ENCODE measurements at regions not wholly inside any gene's neighbourhood (a gene's known extent, or its start where the extent isn't known, plus 50 kb on each side); places are given as distances from the start of the nearest gene placed in this dataset.

GRCh38 chr14:49992901-49993339, 100.0 kb downstream of the ARF6 start (continued):
- TF ChIP-seq JUNB (IDR thresholded peaks at IDR 0.05; ENCODE audit: unreplicated experiment), result no peak
- TF ChIP-seq EZH2phosphoT487 (IDR thresholded peaks at IDR 0.05; ENCODE audit: unreplicated experiment), result no peak
- no peak for TF ChIP-seq STAT1 (IDR thresholded peaks at IDR 0.05; ENCODE audit: unreplicated experiment)
- no peak for TF ChIP-seq EZH2 (IDR thresholded peaks at IDR 0.05; ENCODE audit: low read depth, unreplicated experiment)
- no peak for TF ChIP-seq POLR2AphosphoS5 (IDR thresholded peaks at IDR 0.05; ENCODE audit: low read depth)

- H3K4me1 Mint-ChIP-seq, result no peaks in the 10 kb centered on the region
- no peak overlapping the region for H3K4me3 Mint-ChIP-seq
Measured at GRCh38 chr14:49993565-49993964, 100.7 kb downstream of the ARF6 start.

More at GRCh38 chr14:49993565-49993964, 100.7 kb downstream of the ARF6 start:
- peaks cover 1% of the 10 kb centered on the region for H3K27me3 Mint-ChIP-seq (ENCODE audit: insufficient read depth, low read depth, poor library complexity)
- no peaks in the 10 kb centered on the region for H3K9me3 Mint-ChIP-seq
- Histone ChIP-seq H3K4me2 (no peak overlapping the region), H3K4me3 (no peak overlapping the region), H3K27ac (ENCODE audit: low read depth) (no peak overlapping the region), H2AFZ (no peak overlapping the region), H3K4me1 (ENCODE audit: insufficient read depth) (no peaks in the 10 kb centered on the region), H3K79me2 (replicated peaks; ENCODE audit: insufficient read depth) (no peaks in the 10 kb centered on the region), H3K36me3 (ENCODE audit: insufficient read depth) (no peaks in the 10 kb centered on the region), H3K9me2 (ENCODE audit: insufficient read depth) (no peaks in the 10 kb centered on the region), H3K27me3 (ENCODE audit: insufficient read depth) (no peaks in the 10 kb centered on the region), H3F3A (replicated peaks; ENCODE audit: low read depth) (no peaks in the 10 kb centered on the region), H4K20me1 (replicated peaks; ENCODE audit: insufficient read depth) (no peaks in the 10 kb centered on the region)
- ATAC-seq, result no peak
- DNase-seq (ENCODE audit: low spot score), result no peak
- TF ChIP-seq CTCF (conservative IDR thresholded peaks at IDR 0.05; ENCODE audit: low read depth in 2 of 2) (no peak), ZNF462 (CRISPR knock-in tag; IDR thresholded peaks at IDR 0.05) (no peak), ZNF114 (CRISPR knock-in tag; IDR thresholded peaks at IDR 0.05) (no peak), EZH2phosphoT487 (IDR thresholded peaks at IDR 0.05; ENCODE audit: unreplicated experiment) (no peak), EZH2 (IDR thresholded peaks at IDR 0.05; ENCODE audit: low read depth, unreplicated experiment) (no peak), POLR2AphosphoS5 (IDR thresholded peaks at IDR 0.05; ENCODE audit: low read depth) (no peak), ZNF331 (CRISPR knock-in tag; IDR thresholded peaks at IDR 0.05; ENCODE audit: low read depth) (no peak), STAT1 (IDR thresholded peaks at IDR 0.05; ENCODE audit: unreplicated experiment) (no peak)
- TF ChIP-seq, protein P1, sequence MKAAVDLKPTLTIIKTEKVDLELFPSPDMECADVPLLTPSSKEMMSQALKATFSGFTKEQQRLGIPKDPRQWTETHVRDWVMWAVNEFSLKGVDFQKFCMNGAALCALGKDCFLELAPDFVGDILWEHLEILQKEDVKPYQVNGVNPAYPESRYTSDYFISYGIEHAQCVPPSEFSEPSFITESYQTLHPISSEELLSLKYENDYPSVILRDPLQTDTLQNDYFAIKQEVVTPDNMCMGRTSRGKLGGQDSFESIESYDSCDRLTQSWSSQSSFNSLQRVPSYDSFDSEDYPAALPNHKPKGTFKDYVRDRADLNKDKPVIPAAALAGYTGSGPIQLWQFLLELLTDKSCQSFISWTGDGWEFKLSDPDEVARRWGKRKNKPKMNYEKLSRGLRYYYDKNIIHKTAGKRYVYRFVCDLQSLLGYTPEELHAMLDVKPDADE (IDR thresholded peaks at IDR 0.05), result no peak
- TF ChIP-seq, protein P2, sequence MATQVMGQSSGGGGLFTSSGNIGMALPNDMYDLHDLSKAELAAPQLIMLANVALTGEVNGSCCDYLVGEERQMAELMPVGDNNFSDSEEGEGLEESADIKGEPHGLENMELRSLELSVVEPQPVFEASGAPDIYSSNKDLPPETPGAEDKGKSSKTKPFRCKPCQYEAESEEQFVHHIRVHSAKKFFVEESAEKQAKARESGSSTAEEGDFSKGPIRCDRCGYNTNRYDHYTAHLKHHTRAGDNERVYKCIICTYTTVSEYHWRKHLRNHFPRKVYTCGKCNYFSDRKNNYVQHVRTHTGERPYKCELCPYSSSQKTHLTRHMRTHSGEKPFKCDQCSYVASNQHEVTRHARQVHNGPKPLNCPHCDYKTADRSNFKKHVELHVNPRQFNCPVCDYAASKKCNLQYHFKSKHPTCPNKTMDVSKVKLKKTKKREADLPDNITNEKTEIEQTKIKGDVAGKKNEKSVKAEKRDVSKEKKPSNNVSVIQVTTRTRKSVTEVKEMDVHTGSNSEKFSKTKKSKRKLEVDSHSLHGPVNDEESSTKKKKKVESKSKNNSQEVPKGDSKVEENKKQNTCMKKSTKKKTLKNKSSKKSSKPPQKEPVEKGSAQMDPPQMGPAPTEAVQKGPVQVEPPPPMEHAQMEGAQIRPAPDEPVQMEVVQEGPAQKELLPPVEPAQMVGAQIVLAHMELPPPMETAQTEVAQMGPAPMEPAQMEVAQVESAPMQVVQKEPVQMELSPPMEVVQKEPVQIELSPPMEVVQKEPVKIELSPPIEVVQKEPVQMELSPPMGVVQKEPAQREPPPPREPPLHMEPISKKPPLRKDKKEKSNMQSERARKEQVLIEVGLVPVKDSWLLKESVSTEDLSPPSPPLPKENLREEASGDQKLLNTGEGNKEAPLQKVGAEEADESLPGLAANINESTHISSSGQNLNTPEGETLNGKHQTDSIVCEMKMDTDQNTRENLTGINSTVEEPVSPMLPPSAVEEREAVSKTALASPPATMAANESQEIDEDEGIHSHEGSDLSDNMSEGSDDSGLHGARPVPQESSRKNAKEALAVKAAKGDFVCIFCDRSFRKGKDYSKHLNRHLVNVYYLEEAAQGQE (IDR thresholded peaks at IDR 0.05; ENCODE audit: unreplicated experiment), result no peak
- no peak overlapping the region for H3K27ac Mint-ChIP-seq
- H3K36me3 Mint-ChIP-seq (ENCODE audit: low read depth), result no peaks in the 10 kb centered on the region

Data from GM23338 (cell line).